WTC11 (cell line): ENCODE measurements at regions not wholly inside any gene's neighbourhood (a gene's known extent, or its start where the extent isn't known, plus 50 kb on each side); places are given as distances from the start of the nearest gene placed in this dataset.

Source experiments
- ETV6 ChIP-seq: sonication (generic); formaldehyde crosslinking; IDR thresholded peaks from 2 replicates; pipeline ENCODE4 v1.8.1; 2022; ENCODE audit warnings: mild to moderate bottlenecking, missing genetic modification reagents
- FOXK1 ChIP-seq: sonication (generic); formaldehyde crosslinking; IDR thresholded peaks from 2 replicates; pipeline ENCODE4 v1.8.0; 2022; ENCODE audit warnings: mild to moderate bottlenecking, moderate library complexity, missing genetic modification reagents
- JUN ChIP-seq: sonication (generic); formaldehyde crosslinking; IDR thresholded peaks from 2 replicates; pipeline ENCODE4 v1.8.0; 2023; ENCODE audit warnings: mild to moderate bottlenecking, missing genetic modification reagents
- NFE2L1 ChIP-seq: sonication (generic); formaldehyde crosslinking; IDR thresholded peaks from 2 replicates; pipeline ENCODE4 v1.8.1; 2023; ENCODE audit warnings: missing genetic modification reagents
- PRRX2 ChIP-seq: fragments of 250-450 bp; sonication (Bioruptor Pico); IDR thresholded peaks from 2 replicates; pipeline ENCODE4 v1.8.0; 2021; ENCODE audit warnings: mild to moderate bottlenecking
- TF ChIP-seq, protein P1 (sequence below): sonication (generic); formaldehyde crosslinking; IDR thresholded peaks from 2 replicates; pipeline ENCODE4 v1.8.1; 2022; ENCODE audit warnings: missing genetic modification reagents, borderline replicate concordance

DNA sequence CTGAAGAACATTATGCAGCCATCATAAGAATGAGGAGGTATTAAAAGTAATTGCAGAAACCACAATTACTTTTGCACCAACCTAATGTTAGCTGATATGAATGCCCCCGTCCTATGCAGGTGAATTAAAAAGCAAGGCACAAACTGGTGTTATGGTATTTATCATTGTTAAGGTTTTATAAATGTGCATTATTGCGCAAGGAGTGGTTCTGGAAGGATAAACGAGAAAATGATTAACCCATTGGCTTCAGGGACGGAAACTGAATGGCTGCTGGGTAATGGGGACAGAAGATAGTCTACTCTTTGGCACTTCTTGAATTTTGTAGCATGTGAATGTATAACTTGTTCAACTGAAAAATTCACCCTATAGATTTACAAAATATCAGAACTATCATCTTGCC lies 148.6 kb upstream of the SALL4 start:
- no peak for TF ChIP-seq PRRX2 (CRISPR knock-in tag)
- TF ChIP-seq, protein P1, sequence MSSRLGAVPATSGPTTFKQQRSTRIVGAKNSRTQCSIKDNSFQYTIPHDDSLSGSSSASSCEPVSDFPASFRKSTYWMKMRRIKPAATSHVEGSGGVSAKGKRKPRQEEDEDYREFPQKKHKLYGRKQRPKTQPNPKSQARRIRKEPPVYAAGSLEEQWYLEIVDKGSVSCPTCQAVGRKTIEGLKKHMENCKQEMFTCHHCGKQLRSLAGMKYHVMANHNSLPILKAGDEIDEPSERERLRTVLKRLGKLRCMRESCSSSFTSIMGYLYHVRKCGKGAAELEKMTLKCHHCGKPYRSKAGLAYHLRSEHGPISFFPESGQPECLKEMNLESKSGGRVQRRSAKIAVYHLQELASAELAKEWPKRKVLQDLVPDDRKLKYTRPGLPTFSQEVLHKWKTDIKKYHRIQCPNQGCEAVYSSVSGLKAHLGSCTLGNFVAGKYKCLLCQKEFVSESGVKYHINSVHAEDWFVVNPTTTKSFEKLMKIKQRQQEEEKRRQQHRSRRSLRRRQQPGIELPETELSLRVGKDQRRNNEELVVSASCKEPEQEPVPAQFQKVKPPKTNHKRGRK = no peak
- TF ChIP-seq ETV6 (CRISPR knock-in tag) = no peak
- no peak for TF ChIP-seq JUN (CRISPR knock-in tag)
- no peak for TF ChIP-seq NFE2L1 (CRISPR knock-in tag)
- no peak for TF ChIP-seq FOXK1
